T47D (cell line): ENCODE measurements at regions not wholly inside any gene's neighbourhood (a gene's known extent, or its start where the extent isn't known, plus 50 kb on each side); places are given as distances from the start of the nearest gene placed in this dataset.
"Not testable (repeated sequence)": the region's sequence is repeated elsewhere in the genome, so short reads cannot be mapped to it uniquely, and the experiment has no call there.

Experiments used
- DNase-seq, 2 experiments: peaks; one replicate each; pipeline versions ENCODE4 v3.0.0 to v3.0.0-alpha.2; 2011 to 2012; ENCODE audit warnings: low read depth in 1 of 2, low spot score in 1 of 2
- JUND ChIP-seq: IDR thresholded peaks from 2 replicates; pipeline ENCODE4 v1.6.1; 2012; ENCODE audit warnings: low read depth
- in situ Hi-C: cut with HindIII; loops from 2 replicates; pipeline ENCODE4 v1.10.0; 2016; ENCODE audit warnings: low sequenced_read_pairs, low pct_unique_long_range_greater_than_20kb

GRCh38 chr11:67753820-67754219 is 79.4 kb upstream of the ALDH3B2 start:
- DNase-seq, in situ Hi-C loops: not testable (repeated sequence)

- TF ChIP-seq JUND, result no peak
- DNase-seq, result no peak
- in situ Hi-C loops, result no loop called here
These were observed 70.8 kb upstream of the ALDH3B2 start for GRCh38 chr11:67745181-67745726.

- DNase-seq, in situ Hi-C loops: not testable (repeated sequence)
These were observed 69.8 kb upstream of the ALDH3B2 start for GRCh38 chr11:67744231-67744630.

- in situ Hi-C loops, DNase-seq: not testable (repeated sequence)
These were observed 63.8 kb upstream of the ALDH3B2 start for GRCh38 chr11:67738231-67738630.

- DNase-seq, in situ Hi-C loops: not testable (repeated sequence)
These were observed 63.2 kb upstream of the ALDH3B2 start for GRCh38 chr11:67737562-67738080.

GRCh38 chr11:67732045-67732787 is 57.8 kb upstream of the ALDH3B2 start:
- in situ Hi-C loops, result no loop called here
- no peak for DNase-seq
- no peak for TF ChIP-seq JUND

- no peak for TF ChIP-seq JUND
- in situ Hi-C loops, result no loop called here
- no peak for DNase-seq
These were observed 57.2 kb upstream of the ALDH3B2 start for GRCh38 chr11:67731583-67731982.

- in situ Hi-C loops, DNase-seq: not testable (repeated sequence)
These were observed 53.7 kb upstream of the ALDH3B2 start for GRCh38 chr11:67728163-67728571.

GRCh38 chr11:67727066-67728040 is 52.9 kb upstream of the ALDH3B2 start:
- DNase-seq, in situ Hi-C loops: not testable (repeated sequence)
